ENCODE measurements at regions not wholly inside any gene's neighbourhood (a gene's known extent, or its start where the extent isn't known, plus 50 kb on each side); places are given as distances from the start of the nearest gene placed in this dataset.

GRCh38 chr17:53630115-53630514 lies 192.6 kb upstream of the KIF2B start:
- H3K9me3 ChIP-seq (ENCODE audit: insufficient read depth, low read length): no peaks in the 10 kb centered on the region
- H3K4me1 ChIP-seq (ENCODE audit: low read length): no peaks in the 10 kb centered on the region
- H3K4me2 ChIP-seq (ENCODE audit: low read length): no peak overlapping the region
- no peak overlapping the region for H3K4me3 ChIP-seq (ENCODE audit: low read length)
- no peak overlapping the region for H3K27ac ChIP-seq (ENCODE audit: low read length)
- no peaks in the 10 kb centered on the region for H3K79me2 ChIP-seq (ENCODE audit: low read length)
- H3K9ac ChIP-seq (ENCODE audit: low read length): no peak overlapping the region
- no peak for TF ChIP-seq CTCF (IDR thresholded peaks at IDR 0.05; ENCODE audit: low read depth, low read length)
- TF ChIP-seq EZH2phosphoT487 (IDR thresholded peaks at IDR 0.05; ENCODE audit: low read depth): no peak
- H4K20me1 ChIP-seq (ENCODE audit: insufficient read depth, low read length): no peaks in the 10 kb centered on the region
- H3K36me3 ChIP-seq (replicated peaks; ENCODE audit: low read depth, low read length): no peaks in the 10 kb centered on the region
- H2AFZ ChIP-seq (ENCODE audit: low read depth, low read length): no peak overlapping the region
- H3K27me3 ChIP-seq (ENCODE audit: low read depth, low read length): no peaks in the 10 kb centered on the region

- no peaks in the 10 kb centered on the region for H3K79me2 ChIP-seq (ENCODE audit: low read length)
Measured at GRCh38 chr17:53629188-53629587, 193.5 kb upstream of the KIF2B start.

GRCh38 chr17:53628011-53628410 lies 194.7 kb upstream of the KIF2B start:
- no peak overlapping the region for H3K9ac ChIP-seq (ENCODE audit: low read length)
- H3K27me3 ChIP-seq (ENCODE audit: low read depth, low read length): no peaks in the 10 kb centered on the region
- H2AFZ ChIP-seq (ENCODE audit: low read depth, low read length): no peak overlapping the region
- no peaks in the 10 kb centered on the region for H3K36me3 ChIP-seq (replicated peaks; ENCODE audit: low read depth, low read length)
- H4K20me1 ChIP-seq (ENCODE audit: insufficient read depth, low read length): no peaks in the 10 kb centered on the region
- H3K4me3 ChIP-seq (ENCODE audit: low read length): no peak overlapping the region
- TF ChIP-seq EZH2phosphoT487 (IDR thresholded peaks at IDR 0.05; ENCODE audit: low read depth): no peak
- no peak for TF ChIP-seq CTCF (IDR thresholded peaks at IDR 0.05; ENCODE audit: low read depth, low read length)
- no peak overlapping the region for H3K27ac ChIP-seq (ENCODE audit: low read length)
- no peaks in the 10 kb centered on the region for H3K9me3 ChIP-seq (ENCODE audit: insufficient read depth, low read length)
- H3K4me2 ChIP-seq (ENCODE audit: low read length): no peak overlapping the region
- no peaks in the 10 kb centered on the region for H3K79me2 ChIP-seq (ENCODE audit: low read length)
- no peaks in the 10 kb centered on the region for H3K4me1 ChIP-seq (ENCODE audit: low read length)

More at GRCh38 chr17:53629188-53629587, 193.5 kb upstream of the KIF2B start:
- Histone ChIP-seq H3K27ac (ENCODE audit: low read length) (no peak overlapping the region), H3K4me3 (ENCODE audit: low read length) (no peak overlapping the region), H3K36me3 (replicated peaks; ENCODE audit: low read depth, low read length) (no peaks in the 10 kb centered on the region), H4K20me1 (ENCODE audit: insufficient read depth, low read length) (no peaks in the 10 kb centered on the region), H2AFZ (ENCODE audit: low read depth, low read length) (no peak overlapping the region), H3K4me1 (ENCODE audit: low read length) (no peaks in the 10 kb centered on the region), H3K27me3 (ENCODE audit: low read depth, low read length) (no peaks in the 10 kb centered on the region), H3K9me3 (ENCODE audit: insufficient read depth, low read length) (no peaks in the 10 kb centered on the region), H3K4me2 (ENCODE audit: low read length) (no peak overlapping the region), H3K9ac (ENCODE audit: low read length) (no peak overlapping the region)
- no peak for TF ChIP-seq CTCF (IDR thresholded peaks at IDR 0.05; ENCODE audit: low read depth, low read length)
- TF ChIP-seq EZH2phosphoT487 (IDR thresholded peaks at IDR 0.05; ENCODE audit: low read depth): no peak

GRCh38 chr17:53627511-53627910 lies 195.2 kb upstream of the KIF2B start:
- Histone ChIP-seq H3K36me3 (replicated peaks; ENCODE audit: low read depth, low read length) (no peaks in the 10 kb centered on the region), H3K27me3 (ENCODE audit: low read depth, low read length) (no peaks in the 10 kb centered on the region), H2AFZ (ENCODE audit: low read depth, low read length) (no peak overlapping the region), H3K9me3 (ENCODE audit: insufficient read depth, low read length) (no peaks in the 10 kb centered on the region), H3K27ac (ENCODE audit: low read length) (no peak overlapping the region), H3K4me3 (ENCODE audit: low read length) (no peak overlapping the region), H3K4me2 (ENCODE audit: low read length) (no peak overlapping the region), H3K9ac (ENCODE audit: low read length) (no peak overlapping the region), H3K79me2 (ENCODE audit: low read length) (no peaks in the 10 kb centered on the region), H4K20me1 (ENCODE audit: insufficient read depth, low read length) (no peaks in the 10 kb centered on the region), H3K4me1 (ENCODE audit: low read length) (no peaks in the 10 kb centered on the region)
- TF ChIP-seq EZH2phosphoT487 (IDR thresholded peaks at IDR 0.05; ENCODE audit: low read depth) (no peak), CTCF (IDR thresholded peaks at IDR 0.05; ENCODE audit: low read depth, low read length) (no peak)
